ENCODE measurements at regions not wholly inside any gene's neighbourhood (a gene's known extent, or its start where the extent isn't known, plus 50 kb on each side); places are given as distances from the start of the nearest gene placed in this dataset.

GRCh38 chr1:67542747-67543146, 112.5 kb upstream of the SERBP1 start:
- POLR2A ChIA-PET = no interaction called here
- Histone ChIP-seq H3K9me2 (ENCODE audit: insufficient read depth) (no peaks in the 10 kb centered on the region), H3K4me1 (ENCODE audit: control insufficient read depth in 1 of 2, insufficient read depth in 2 of 2, low read length in 2 of 2) (no peaks in the 10 kb centered on the region), H3K4me2 (ENCODE audit: low read length) (no peak overlapping the region), H3K27ac (ENCODE audit: low read depth, low read length) (no peak overlapping the region), H3K9me3 (ENCODE audit: control insufficient read depth in 1 of 2, insufficient read depth in 1 of 2, low read depth in 1 of 2, low read length in 2 of 2) (no peaks in the 10 kb centered on the region), H3K79me2 (ENCODE audit: insufficient read depth, low read length) (no peaks in the 10 kb centered on the region), H3K9ac (ENCODE audit: low read length) (no peak overlapping the region), H3K27me3 (ENCODE audit: insufficient read depth, low read length) (no peaks in the 10 kb centered on the region), H4K20me1 (ENCODE audit: insufficient read depth) (no peaks in the 10 kb centered on the region), H2AFZ (ENCODE audit: low read depth, low read length, poor library complexity, severe bottlenecking) (no peak overlapping the region), H3K4me3 (replicated peaks in 1 of 2; ENCODE audit: low read depth in 1 of 2, low read length in 2 of 2) (no peak overlapping the region), H3K36me3 (ENCODE audit: control insufficient read depth in 1 of 2, insufficient read depth in 2 of 2, low read length in 2 of 2) (no peaks in the 10 kb centered on the region)
- RAD21 ChIA-PET (ENCODE audit: low non-redundant PET in 1 of 2, low total read pairs in 2 of 2, uncharacterized antibody in 2 of 2, unreplicated experiment in 2 of 2) = no interaction called here
- CTCF ChIA-PET = no interaction called here
- DNase-seq (ENCODE audit: low read depth, low spot score) = no peak
- no TSS peak for BruUV-seq (replicated peaks)
- no peak for ATAC-seq
- intact Hi-C loops (cut with micrococcal nuclease) = no loop called here
- no peak for TF ChIP-seq TCF7L2 (IDR thresholded peaks at IDR 0.05; ENCODE audit: borderline replicate concordance, extremely low read depth, insufficient read depth, insufficient read length)
- TF ChIP-seq RAD21 (IDR thresholded peaks at IDR 0.05; ENCODE audit: low read depth) = no peak
- TF ChIP-seq POLR2A (IDR thresholded peaks at IDR 0.05; ENCODE audit: borderline replicate concordance, extremely low read depth, insufficient read depth, insufficient read length) = no peak
- TF ChIP-seq EZH2phosphoT487 (IDR thresholded peaks at IDR 0.05; ENCODE audit: borderline replicate concordance) = no peak
- TF ChIP-seq MAX (IDR thresholded peaks at IDR 0.05) = no peak
- TF ChIP-seq ZBTB33 (IDR thresholded peaks at IDR 0.05; ENCODE audit: extremely low read depth, insufficient replicate concordance, low read length) = no peak
- no peak for TF ChIP-seq YY1 (IDR thresholded peaks at IDR 0.05; ENCODE audit: extremely low read depth, insufficient replicate concordance, low read depth, low read length)
- TF ChIP-seq, protein P1, sequence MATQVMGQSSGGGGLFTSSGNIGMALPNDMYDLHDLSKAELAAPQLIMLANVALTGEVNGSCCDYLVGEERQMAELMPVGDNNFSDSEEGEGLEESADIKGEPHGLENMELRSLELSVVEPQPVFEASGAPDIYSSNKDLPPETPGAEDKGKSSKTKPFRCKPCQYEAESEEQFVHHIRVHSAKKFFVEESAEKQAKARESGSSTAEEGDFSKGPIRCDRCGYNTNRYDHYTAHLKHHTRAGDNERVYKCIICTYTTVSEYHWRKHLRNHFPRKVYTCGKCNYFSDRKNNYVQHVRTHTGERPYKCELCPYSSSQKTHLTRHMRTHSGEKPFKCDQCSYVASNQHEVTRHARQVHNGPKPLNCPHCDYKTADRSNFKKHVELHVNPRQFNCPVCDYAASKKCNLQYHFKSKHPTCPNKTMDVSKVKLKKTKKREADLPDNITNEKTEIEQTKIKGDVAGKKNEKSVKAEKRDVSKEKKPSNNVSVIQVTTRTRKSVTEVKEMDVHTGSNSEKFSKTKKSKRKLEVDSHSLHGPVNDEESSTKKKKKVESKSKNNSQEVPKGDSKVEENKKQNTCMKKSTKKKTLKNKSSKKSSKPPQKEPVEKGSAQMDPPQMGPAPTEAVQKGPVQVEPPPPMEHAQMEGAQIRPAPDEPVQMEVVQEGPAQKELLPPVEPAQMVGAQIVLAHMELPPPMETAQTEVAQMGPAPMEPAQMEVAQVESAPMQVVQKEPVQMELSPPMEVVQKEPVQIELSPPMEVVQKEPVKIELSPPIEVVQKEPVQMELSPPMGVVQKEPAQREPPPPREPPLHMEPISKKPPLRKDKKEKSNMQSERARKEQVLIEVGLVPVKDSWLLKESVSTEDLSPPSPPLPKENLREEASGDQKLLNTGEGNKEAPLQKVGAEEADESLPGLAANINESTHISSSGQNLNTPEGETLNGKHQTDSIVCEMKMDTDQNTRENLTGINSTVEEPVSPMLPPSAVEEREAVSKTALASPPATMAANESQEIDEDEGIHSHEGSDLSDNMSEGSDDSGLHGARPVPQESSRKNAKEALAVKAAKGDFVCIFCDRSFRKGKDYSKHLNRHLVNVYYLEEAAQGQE (IDR thresholded peaks at IDR 0.05; ENCODE audit: low read depth) = no peak
- no peak for TF ChIP-seq FOSL1 (IDR thresholded peaks at IDR 0.05; ENCODE audit: low read depth)
- TF ChIP-seq CTCF (IDR thresholded peaks at IDR 0.05 in 2 of 3, conservative IDR thresholded peaks at IDR 0.05 in 1 of 3; ENCODE audit: borderline replicate concordance in 1 of 3, insufficient read depth in 1 of 3, low read depth in 2 of 3, low read length in 2 of 3) = no peak
- TF ChIP-seq JUND (IDR thresholded peaks at IDR 0.05) = no peak
- no peak for TF ChIP-seq POLR2AphosphoS5 (IDR thresholded peaks at IDR 0.05; ENCODE audit: low read depth, low read length)
